BLaER1 (cell line): ENCODE measurements at regions not wholly inside any gene's neighbourhood (a gene's known extent, or its start where the extent isn't known, plus 50 kb on each side); places are given as distances from the start of the nearest gene placed in this dataset.

Source experiments
- H3K27ac ChIP-seq: shearing (Covaris generic); formaldehyde crosslinking; 2 replicates; pipeline ENCODE4 v1.8.1; 2022
- H3K27me3 ChIP-seq: shearing (Covaris generic); formaldehyde crosslinking; 2 replicates; pipeline ENCODE4 v1.8.1; 2022
- H3K36me3 ChIP-seq: shearing (Covaris generic); formaldehyde crosslinking; 2 replicates; pipeline ENCODE4 v1.8.1; 2022
- H3K4me1 ChIP-seq: shearing (Covaris generic); formaldehyde crosslinking; 2 replicates; pipeline ENCODE4 v1.8.1; 2022
- H3K4me2 ChIP-seq: shearing (Covaris generic); formaldehyde crosslinking; 2 replicates; pipeline ENCODE4 v1.8.1; 2022
- H3K4me3 ChIP-seq: shearing (Covaris generic); formaldehyde crosslinking; 2 replicates; pipeline ENCODE4 v1.8.1; 2022
- H3K9ac ChIP-seq: shearing (Covaris generic); formaldehyde crosslinking; 2 replicates; pipeline ENCODE4 v1.8.1; 2022
- H3K9me3 ChIP-seq: shearing (Covaris generic); formaldehyde crosslinking; 2 replicates; pipeline ENCODE4 v1.8.1; 2022
- H4K20me1 ChIP-seq: shearing (Covaris generic); formaldehyde crosslinking; 2 replicates; pipeline ENCODE4 v1.8.1; 2022
- Cebpa-rat ChIP-seq: shearing (Covaris generic); IDR thresholded peaks from 2 replicates; pipeline ENCODE4 v1.8.1; 2022

DNA sequence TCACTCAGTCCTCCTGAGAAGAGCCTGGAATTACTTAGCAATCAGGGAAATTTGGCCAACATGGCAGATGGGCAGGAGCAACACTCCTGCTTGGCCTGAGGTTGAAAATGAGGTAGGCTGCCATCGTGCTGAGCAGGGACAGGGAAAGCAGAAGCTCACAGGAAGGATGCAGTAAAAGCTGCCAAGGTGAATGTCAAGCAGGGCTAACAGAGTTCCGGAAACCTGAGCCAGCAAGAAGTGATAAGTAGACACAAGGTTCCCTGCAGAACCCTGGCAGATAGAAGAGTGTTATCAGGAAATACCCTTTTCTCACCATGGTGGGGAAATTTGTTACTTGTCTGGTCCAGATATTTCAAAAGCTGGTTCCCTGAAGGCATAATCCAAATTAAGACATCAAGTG lies 454.3 kb upstream of the MEX3C start:
- TF ChIP-seq Cebpa-rat: no peak
- no peak overlapping the region for H3K4me3 ChIP-seq
- no peaks in the 10 kb centered on the region for H3K36me3 ChIP-seq
- no peaks in the 10 kb centered on the region for H3K9me3 ChIP-seq
- no peaks in the 10 kb centered on the region for H3K27me3 ChIP-seq
- no peaks in the 10 kb centered on the region for H4K20me1 ChIP-seq
- H3K9ac ChIP-seq: no peak overlapping the region
- no peak overlapping the region for H3K27ac ChIP-seq
- H3K4me2 ChIP-seq: no peak overlapping the region
- H3K4me1 ChIP-seq: no peaks in the 10 kb centered on the region

DNA sequence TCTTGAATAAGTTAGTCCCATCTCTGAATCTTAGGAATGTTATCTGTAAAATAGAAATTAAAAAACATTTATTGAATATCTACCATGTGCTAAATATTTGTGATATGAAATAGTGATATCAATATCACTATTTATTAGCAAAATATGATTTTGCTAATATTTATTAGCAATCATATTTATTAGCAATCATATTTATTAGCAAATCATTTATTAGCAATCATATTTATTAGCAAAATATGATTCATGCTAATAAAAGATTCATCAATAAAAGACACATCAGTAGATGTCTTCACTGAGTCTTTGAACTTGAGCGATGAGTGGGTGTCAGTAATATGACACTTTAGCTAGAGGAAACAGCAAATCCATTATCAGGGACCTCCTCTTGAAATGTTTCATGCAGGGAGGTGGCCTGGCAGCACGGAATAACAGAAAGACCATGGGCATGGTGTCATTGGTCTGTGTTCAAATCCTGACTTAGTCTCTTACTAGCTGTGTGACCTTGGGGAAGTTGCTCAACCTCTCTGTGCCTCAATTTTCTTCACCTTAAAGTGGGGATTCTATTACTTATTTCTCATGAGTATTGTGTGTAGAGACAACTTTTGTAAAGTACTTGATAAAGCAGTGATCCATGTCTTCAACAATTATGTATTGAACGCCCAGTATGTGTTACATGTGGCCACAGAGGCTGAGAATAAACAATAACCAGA lies 456.2 kb upstream of the MEX3C start:
- no peak overlapping the region for H3K4me3 ChIP-seq
- H3K27ac ChIP-seq: no peak overlapping the region
- no peak for TF ChIP-seq Cebpa-rat
- H3K36me3 ChIP-seq: no peaks in the 10 kb centered on the region
- H3K4me1 ChIP-seq: no peaks in the 10 kb centered on the region
- no peaks in the 10 kb centered on the region for H3K27me3 ChIP-seq
- H4K20me1 ChIP-seq: no peaks in the 10 kb centered on the region
- H3K4me2 ChIP-seq: no peak overlapping the region
- H3K9me3 ChIP-seq: no peaks in the 10 kb centered on the region
- no peak overlapping the region for H3K9ac ChIP-seq

DNA sequence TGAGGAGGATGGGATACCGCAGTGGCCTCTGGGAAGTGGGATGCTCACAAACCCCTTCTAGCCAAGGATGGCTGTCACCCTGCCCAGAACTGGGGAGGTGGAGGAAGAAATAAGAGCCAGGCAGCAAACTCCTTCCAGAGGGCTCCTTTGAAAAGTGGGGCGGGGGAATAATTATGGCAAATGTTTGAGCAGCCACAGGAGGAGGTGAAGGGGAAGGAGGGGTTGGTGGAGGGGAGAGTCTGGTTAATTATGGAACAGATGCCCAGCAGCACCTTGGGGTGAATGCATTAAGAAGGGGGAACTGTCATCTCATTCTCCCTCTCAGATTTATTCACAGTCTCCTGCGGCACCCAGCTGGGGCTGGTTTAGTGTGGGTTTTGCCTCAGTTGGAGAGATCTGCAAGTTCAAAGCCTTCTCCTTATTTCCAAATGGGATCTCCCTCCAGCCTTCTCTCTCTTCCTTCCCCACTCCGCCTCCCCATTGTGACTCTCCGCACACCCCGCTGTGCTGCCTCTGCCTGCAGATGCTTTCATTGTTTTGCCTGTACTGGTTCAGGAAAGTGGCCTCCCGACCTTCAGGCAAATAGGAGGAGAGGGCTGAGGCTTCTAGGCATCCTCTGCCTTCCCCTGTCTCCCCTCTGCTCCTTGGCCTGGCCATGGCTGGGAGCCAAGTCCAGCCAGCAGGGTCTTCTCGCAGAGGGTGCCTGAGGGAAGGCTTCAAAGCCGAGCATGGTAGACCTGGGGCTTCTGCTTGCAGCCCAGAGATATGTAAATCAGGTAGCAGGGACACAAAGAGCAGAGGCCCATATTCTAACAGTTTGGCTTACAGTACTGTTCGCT lies 457.2 kb upstream of the MEX3C start:
- Histone ChIP-seq H4K20me1 (no peaks in the 10 kb centered on the region), H3K4me3 (no peak overlapping the region), H3K27me3 (no peaks in the 10 kb centered on the region), H3K36me3 (no peaks in the 10 kb centered on the region), H3K9ac (no peak overlapping the region), H3K9me3 (no peaks in the 10 kb centered on the region), H3K27ac (no peak overlapping the region), H3K4me1 (no peaks in the 10 kb centered on the region), H3K4me2 (no peak overlapping the region)
- no peak for TF ChIP-seq Cebpa-rat

DNA sequence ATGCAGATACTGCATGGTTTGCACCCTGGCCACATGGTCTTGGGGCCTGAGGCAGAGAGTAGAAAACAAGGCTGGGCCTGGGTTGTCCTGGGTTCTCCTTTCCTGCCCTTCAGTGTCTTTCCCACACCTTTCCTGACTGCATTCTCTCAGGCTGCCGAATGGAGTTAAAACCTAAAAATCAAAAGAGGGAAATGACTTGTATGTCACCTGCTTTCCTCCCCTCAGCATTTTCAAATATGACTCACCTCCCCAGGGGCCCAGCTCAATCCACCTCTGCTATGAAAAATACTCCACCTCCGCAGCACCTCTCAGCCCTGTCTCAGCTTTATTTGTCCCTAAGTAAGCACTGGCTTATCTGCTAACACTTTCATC lies 457.8 kb upstream of the MEX3C start:
- Histone ChIP-seq H3K27me3 (no peaks in the 10 kb centered on the region), H4K20me1 (no peaks in the 10 kb centered on the region), H3K36me3 (no peaks in the 10 kb centered on the region), H3K4me2 (no peak overlapping the region), H3K9me3 (no peaks in the 10 kb centered on the region), H3K27ac (no peak overlapping the region), H3K4me3 (no peak overlapping the region), H3K4me1 (no peaks in the 10 kb centered on the region), H3K9ac (no peak overlapping the region)
- no peak for TF ChIP-seq Cebpa-rat

DNA sequence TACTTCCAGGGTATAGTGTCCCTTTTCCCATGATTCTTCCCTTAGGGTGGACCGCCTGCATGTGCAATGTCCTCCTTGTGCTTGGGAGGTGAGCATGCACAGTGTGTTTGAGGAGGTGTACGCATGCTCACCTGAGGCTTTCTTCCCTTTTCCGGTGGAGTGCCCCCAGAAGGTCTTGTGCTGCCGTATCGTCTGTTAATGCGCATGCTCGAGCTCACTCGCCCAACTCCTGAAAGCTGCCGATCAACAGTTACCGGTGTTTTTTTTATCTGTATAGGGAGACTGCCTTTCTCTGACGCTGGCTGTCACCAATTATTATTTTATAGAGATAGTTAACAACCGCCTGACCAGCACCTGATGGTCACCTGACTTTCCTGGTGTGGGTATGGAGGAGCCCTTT lies 458.8 kb upstream of the MEX3C start:
- no peak overlapping the region for H3K4me3 ChIP-seq
- H3K36me3 ChIP-seq: no peaks in the 10 kb centered on the region

DNA sequence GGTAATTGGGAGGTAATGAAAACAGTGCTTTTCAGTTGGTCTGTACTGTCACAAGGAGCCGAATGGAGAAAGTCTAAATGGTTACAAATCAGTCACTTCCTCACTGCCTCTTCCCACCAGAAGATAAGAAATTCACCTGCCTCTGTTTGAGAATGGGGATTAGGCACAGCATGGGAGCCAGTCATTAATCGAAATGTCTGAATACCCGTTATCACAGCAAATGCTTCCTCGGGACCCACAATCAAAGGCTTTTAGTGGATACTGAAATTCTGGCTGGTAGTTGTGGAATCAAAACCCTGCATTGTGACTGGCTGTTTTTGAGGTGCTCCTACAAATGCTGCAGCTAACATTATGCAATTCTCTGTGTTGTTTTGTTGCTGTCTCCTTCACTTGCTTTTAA lies 461.0 kb upstream of the MEX3C start:
- H3K4me2 ChIP-seq: no peak overlapping the region
- H3K27me3 ChIP-seq: no peaks in the 10 kb centered on the region
- no peaks in the 10 kb centered on the region for H3K9me3 ChIP-seq
- no peak overlapping the region for H3K9ac ChIP-seq
- no peak overlapping the region for H3K27ac ChIP-seq
- no peak overlapping the region for H3K4me3 ChIP-seq
- no peaks in the 10 kb centered on the region for H4K20me1 ChIP-seq
- no peaks in the 10 kb centered on the region for H3K4me1 ChIP-seq
- no peaks in the 10 kb centered on the region for H3K36me3 ChIP-seq
- TF ChIP-seq Cebpa-rat: no peak

More for the DNA sequence above, 458.8 kb upstream of the MEX3C start:
- no peak overlapping the region for H3K9ac ChIP-seq
- no peak overlapping the region for H3K27ac ChIP-seq
- no peaks in the 10 kb centered on the region for H3K4me1 ChIP-seq
- no peaks in the 10 kb centered on the region for H3K27me3 ChIP-seq
- H4K20me1 ChIP-seq: no peaks in the 10 kb centered on the region
- H3K4me2 ChIP-seq: no peak overlapping the region
- no peak for TF ChIP-seq Cebpa-rat
- no peaks in the 10 kb centered on the region for H3K9me3 ChIP-seq

DNA sequence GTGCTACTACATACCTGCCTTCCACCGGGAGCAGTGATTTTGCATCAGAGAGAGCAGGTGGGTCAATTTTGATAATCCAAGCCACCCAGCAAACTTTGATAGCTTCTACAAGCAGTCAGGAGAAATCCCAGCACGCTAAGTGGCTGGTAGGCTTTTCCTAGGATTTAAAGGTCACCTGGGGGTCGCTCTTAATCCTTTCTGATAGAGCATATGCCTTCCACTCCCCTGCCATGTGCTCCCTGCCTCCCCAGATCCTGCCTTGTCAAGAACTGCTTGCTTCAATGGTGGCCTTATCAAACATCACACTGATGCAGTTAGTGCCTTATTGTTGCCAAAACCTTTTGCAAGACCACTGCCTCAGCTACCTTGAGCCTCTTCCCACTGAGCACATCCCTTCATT lies 462.3 kb upstream of the MEX3C start:
- Histone ChIP-seq H3K4me2 (no peak overlapping the region), H3K9ac (no peak overlapping the region), H4K20me1 (no peaks in the 10 kb centered on the region), H3K36me3 (no peaks in the 10 kb centered on the region), H3K27ac (no peak overlapping the region), H3K9me3 (no peaks in the 10 kb centered on the region), H3K4me3 (no peak overlapping the region), H3K4me1 (no peaks in the 10 kb centered on the region), H3K27me3 (no peaks in the 10 kb centered on the region)
- TF ChIP-seq Cebpa-rat: no peak

DNA sequence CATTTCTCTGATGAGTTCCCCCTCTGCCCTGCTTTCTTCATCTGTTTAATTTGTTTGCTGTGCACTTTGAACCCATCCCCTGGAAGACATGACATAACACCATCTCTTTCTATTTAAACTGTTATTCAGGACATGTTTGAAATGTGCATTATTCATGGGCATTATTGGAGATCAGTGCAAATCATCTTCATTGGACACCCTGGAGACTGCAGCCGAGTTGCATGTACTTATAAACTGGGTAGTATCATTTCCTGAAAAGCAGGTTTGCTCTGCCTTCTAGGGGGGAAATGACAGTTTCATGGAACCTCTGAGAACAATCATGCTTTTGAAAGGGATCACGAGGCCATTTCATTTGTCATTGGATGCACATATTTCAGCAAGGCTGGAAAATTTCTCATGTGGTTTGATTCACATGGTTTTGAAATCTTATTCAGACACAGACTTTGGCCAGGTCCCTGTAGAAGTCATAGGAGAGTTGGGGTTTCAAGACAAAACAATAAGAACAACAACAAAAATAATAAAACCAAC lies 462.8 kb upstream of the MEX3C start:
- H3K27ac ChIP-seq: no peak overlapping the region
- no peaks in the 10 kb centered on the region for H3K36me3 ChIP-seq
- H3K4me2 ChIP-seq: no peak overlapping the region
- no peak overlapping the region for H3K4me3 ChIP-seq
- no peak overlapping the region for H3K9ac ChIP-seq
- no peaks in the 10 kb centered on the region for H3K9me3 ChIP-seq
- H4K20me1 ChIP-seq: no peaks in the 10 kb centered on the region
- no peak for TF ChIP-seq Cebpa-rat
- H3K4me1 ChIP-seq: 0 out of 2 replicates have a peak, but pooled peaks cover 4% of the 10 kb centered on the region
- H3K27me3 ChIP-seq: no peaks in the 10 kb centered on the region

DNA sequence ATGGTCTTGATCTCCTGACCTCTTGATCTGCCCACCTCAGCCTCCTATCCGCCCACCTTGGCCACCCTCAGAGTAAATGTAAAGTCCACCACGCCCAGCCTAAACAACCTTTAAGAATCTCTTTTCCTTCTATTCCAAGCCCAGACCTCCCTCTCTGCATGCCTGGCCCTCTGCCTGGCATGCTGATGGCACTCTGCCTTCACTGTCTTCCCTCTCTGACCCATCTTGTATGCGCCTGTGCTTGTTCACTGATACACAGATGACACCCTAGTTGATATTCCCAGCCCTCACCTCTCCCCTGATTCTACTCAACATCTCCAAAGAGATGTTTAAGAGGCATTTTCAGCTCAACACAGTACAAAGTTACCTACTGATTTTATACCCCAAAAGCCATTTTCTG lies 466.8 kb upstream of the MEX3C start:
- Histone ChIP-seq H3K9ac (no peak overlapping the region), H3K4me1 (0 out of 2 replicates have a peak, but pooled peaks cover 6% of the 10 kb centered on the region), H4K20me1 (no peaks in the 10 kb centered on the region), H3K27me3 (no peaks in the 10 kb centered on the region), H3K9me3 (no peaks in the 10 kb centered on the region), H3K4me3 (no peak overlapping the region), H3K27ac (no peak overlapping the region), H3K36me3 (no peaks in the 10 kb centered on the region), H3K4me2 (no peak overlapping the region)
- no peak for TF ChIP-seq Cebpa-rat

DNA sequence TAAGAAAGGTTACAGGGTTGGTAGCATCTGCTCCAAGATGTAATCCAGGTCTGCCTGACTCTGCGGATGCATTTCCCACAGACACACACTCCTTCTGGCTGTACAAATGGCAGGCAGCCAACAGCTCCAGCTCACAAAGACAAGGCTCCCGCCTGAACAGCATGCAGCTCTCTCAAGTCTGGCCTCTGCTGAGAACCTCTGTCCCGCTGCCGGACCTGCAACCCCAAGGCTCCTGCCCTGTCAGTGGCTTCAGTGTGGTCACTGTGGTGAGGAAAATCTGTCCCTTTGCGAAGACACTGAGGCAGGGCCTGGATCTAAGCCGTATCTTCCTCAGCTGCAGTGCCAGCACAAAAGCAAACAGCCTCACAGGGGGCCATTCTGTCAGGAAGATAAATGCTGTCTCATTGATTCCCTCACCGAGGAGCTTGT lies 469.3 kb upstream of the MEX3C start:
- no peaks in the 10 kb centered on the region for H3K36me3 ChIP-seq

More for the DNA sequence above, 469.3 kb upstream of the MEX3C start:
- Histone ChIP-seq H3K9me3 (no peaks in the 10 kb centered on the region), H3K4me3 (no peak overlapping the region), H3K4me2 (no peak overlapping the region), H3K4me1 (0 out of 2 replicates have a peak, but pooled peaks cover 6% of the 10 kb centered on the region), H3K27me3 (no peaks in the 10 kb centered on the region), H4K20me1 (no peaks in the 10 kb centered on the region), H3K9ac (no peak overlapping the region), H3K27ac (no peak overlapping the region)
- TF ChIP-seq Cebpa-rat: no peak
